ENCODE measurements at regions not wholly inside any gene's neighbourhood (a gene's known extent, or its start where the extent isn't known, plus 50 kb on each side); places are given as distances from the start of the nearest gene placed in this dataset.

- Histone ChIP-seq H3K27me3 (ENCODE audit: control insufficient read depth in 2 of 2, insufficient read depth in 2 of 2, low read length in 2 of 2) (no peaks in the 10 kb centered on the region), H3K36me3 (replicated peaks in 1 of 2; ENCODE audit: control insufficient read depth in 1 of 2, insufficient read depth in 2 of 2, low read length in 2 of 2) (no peaks in the 10 kb centered on the region), H3K9ac (ENCODE audit: insufficient read depth, low read length, poor library complexity, severe bottlenecking) (no peak overlapping the region), H2AFZ (ENCODE audit: insufficient read depth, low read depth, low read length, poor library complexity, severe bottlenecking) (no peak overlapping the region), H4K20me1 (ENCODE audit: insufficient read depth, low read length) (no peaks in the 10 kb centered on the region), H3K9me3 (replicated peaks in 1 of 2; ENCODE audit: control insufficient read depth in 1 of 2, insufficient read depth in 1 of 2, low read length in 2 of 2) (no peaks in the 10 kb centered on the region), H3K4me1 (ENCODE audit: control insufficient read depth in 1 of 2, insufficient read depth in 2 of 2, low read length in 2 of 2) (peaks cover 0 to 11% of the 10 kb centered on the region in 2 donors), H3K4me3 (replicated peaks in 1 of 3; ENCODE audit: low read depth in 2 of 3, low read length in 3 of 3) (no peak overlapping the region), H3K27ac (ENCODE audit: low read depth in 1 of 2, low read length in 2 of 2) (no peak overlapping the region), H3K79me2 (ENCODE audit: insufficient read depth, low read length) (no peaks in the 10 kb centered on the region), H3K4me2 (replicated peaks; ENCODE audit: extremely low read depth, low read length, poor library complexity, severe bottlenecking) (no peak overlapping the region)
- H3K36me3 Mint-ChIP-seq, result no peaks in the 10 kb centered on the region
- intact Hi-C loops (cut with micrococcal nuclease), result no loop called here
- H3K9me3 Mint-ChIP-seq, result peaks cover 0 to 2% (median 0%) of the 10 kb centered on the region in 7 donors
- no CpG with 5 or more reads among the region's 1 CpG for WGBS (ENCODE audit: insufficient coverage)
- H3K27me3 Mint-ChIP-seq (ENCODE audit: low read depth in 3 of 3), result peaks cover 1 to 5% (median 2%) of the 10 kb centered on the region in 3 donors
- TF ChIP-seq, protein P1, sequence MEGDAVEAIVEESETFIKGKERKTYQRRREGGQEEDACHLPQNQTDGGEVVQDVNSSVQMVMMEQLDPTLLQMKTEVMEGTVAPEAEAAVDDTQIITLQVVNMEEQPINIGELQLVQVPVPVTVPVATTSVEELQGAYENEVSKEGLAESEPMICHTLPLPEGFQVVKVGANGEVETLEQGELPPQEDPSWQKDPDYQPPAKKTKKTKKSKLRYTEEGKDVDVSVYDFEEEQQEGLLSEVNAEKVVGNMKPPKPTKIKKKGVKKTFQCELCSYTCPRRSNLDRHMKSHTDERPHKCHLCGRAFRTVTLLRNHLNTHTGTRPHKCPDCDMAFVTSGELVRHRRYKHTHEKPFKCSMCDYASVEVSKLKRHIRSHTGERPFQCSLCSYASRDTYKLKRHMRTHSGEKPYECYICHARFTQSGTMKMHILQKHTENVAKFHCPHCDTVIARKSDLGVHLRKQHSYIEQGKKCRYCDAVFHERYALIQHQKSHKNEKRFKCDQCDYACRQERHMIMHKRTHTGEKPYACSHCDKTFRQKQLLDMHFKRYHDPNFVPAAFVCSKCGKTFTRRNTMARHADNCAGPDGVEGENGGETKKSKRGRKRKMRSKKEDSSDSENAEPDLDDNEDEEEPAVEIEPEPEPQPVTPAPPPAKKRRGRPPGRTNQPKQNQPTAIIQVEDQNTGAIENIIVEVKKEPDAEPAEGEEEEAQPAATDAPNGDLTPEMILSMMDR (IDR thresholded peaks at IDR 0.05), result no peak
- H3K4me3 Mint-ChIP-seq, result no peak overlapping the region
- no peak for DNase-seq
- H3K4me1 Mint-ChIP-seq, result peaks cover 7% of the 10 kb centered on the region
- H3K27ac Mint-ChIP-seq, result no peak overlapping the region
Observed at GRCh38 chr10:83952314-83952713, 187.0 kb upstream of the GHITM start.

DNA sequence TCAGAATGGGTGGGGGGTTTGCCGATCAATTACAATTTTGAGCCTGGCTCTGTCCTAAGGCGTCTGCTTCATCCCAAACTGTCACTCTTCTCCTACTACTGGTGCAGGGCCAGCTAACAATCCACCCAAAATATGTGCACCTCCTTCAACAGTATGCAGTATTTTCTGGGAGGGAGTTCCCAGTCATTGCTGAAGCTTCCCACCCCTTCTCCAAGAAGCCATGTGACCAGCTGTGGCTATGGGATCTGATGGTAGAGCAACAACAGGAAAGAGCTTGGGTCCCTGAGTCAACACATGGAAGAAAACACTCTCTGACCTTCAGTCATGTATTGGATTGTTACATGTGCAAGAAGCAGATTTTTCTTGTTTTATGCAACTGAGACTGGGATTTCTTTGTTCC lies 185.7 kb upstream of the GHITM start:
- Histone ChIP-seq H3K79me2 (ENCODE audit: insufficient read depth, low read length) (no peaks in the 10 kb centered on the region), H3K27ac (ENCODE audit: low read depth in 1 of 2, low read length in 2 of 2) (no peak overlapping the region), H3K4me1 (ENCODE audit: control insufficient read depth in 1 of 2, insufficient read depth in 2 of 2, low read length in 2 of 2) (peaks cover 0 to 11% of the 10 kb centered on the region in 2 donors), H3K27me3 (ENCODE audit: control insufficient read depth in 2 of 2, insufficient read depth in 2 of 2, low read length in 2 of 2) (no peaks in the 10 kb centered on the region), H3K9me3 (replicated peaks in 1 of 2; ENCODE audit: control insufficient read depth in 1 of 2, insufficient read depth in 1 of 2, low read length in 2 of 2) (no peaks in the 10 kb centered on the region), H4K20me1 (ENCODE audit: insufficient read depth, low read length) (no peaks in the 10 kb centered on the region), H3K9ac (ENCODE audit: insufficient read depth, low read length, poor library complexity, severe bottlenecking) (no peak overlapping the region), H3K4me2 (replicated peaks; ENCODE audit: extremely low read depth, low read length, poor library complexity, severe bottlenecking) (no peak overlapping the region), H3K36me3 (replicated peaks in 1 of 2; ENCODE audit: control insufficient read depth in 1 of 2, insufficient read depth in 2 of 2, low read length in 2 of 2) (no peaks in the 10 kb centered on the region), H2AFZ (ENCODE audit: insufficient read depth, low read depth, low read length, poor library complexity, severe bottlenecking) (no peak overlapping the region), H3K4me3 (replicated peaks in 1 of 3; ENCODE audit: low read depth in 2 of 3, low read length in 3 of 3) (no peak overlapping the region)
- H3K27ac Mint-ChIP-seq, result no peak overlapping the region
- DNase-seq, result no peak
- TF ChIP-seq, protein P1 (IDR thresholded peaks at IDR 0.05), result no peak
- WGBS (ENCODE audit: insufficient coverage), result no CpG with 5 or more reads among the region's 2 CpGs
- no peak overlapping the region for H3K4me3 Mint-ChIP-seq
- peaks cover 0 to 2% (median 0%) of the 10 kb centered on the region in 7 donors for H3K9me3 Mint-ChIP-seq
- H3K27me3 Mint-ChIP-seq (ENCODE audit: low read depth in 3 of 3), result peaks cover 1 to 5% (median 2%) of the 10 kb centered on the region in 3 donors
- H3K36me3 Mint-ChIP-seq, result no peaks in the 10 kb centered on the region
- intact Hi-C loops (cut with micrococcal nuclease), result no loop called here
- peaks cover 7% of the 10 kb centered on the region for H3K4me1 Mint-ChIP-seq

Measured in CD14-positive monocyte (primary cell).